ENCODE measurements at regions not wholly inside any gene's neighbourhood (a gene's known extent, or its start where the extent isn't known, plus 50 kb on each side); places are given as distances from the start of the nearest gene placed in this dataset.

DNA sequence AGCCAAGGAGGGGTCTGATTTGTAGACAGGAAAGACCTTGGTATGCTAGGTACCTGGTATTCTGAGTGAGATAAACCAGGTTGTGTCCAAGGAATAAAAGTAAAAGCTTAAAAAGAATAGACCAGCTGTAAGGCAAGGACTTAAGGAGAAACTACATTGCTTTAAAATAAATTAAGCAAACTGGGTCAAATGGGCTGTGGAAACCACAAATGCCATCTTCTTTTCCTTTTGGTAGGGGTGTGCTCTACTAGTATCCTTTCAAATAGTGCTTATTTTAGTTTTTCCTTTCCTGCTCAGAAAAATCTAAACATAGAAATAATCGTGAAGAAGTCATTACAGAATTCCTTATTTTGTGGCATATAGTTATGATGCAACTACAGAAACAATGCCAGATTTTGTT lies 138.6 kb upstream of the KLF12 start:
- DNase-seq, result no peak
- H3K9me3 ChIP-seq, result peaks cover 8% of the 10 kb centered on the region; the same call in 1 of the 2 replicates
- H2AFZ ChIP-seq (ENCODE audit: low read depth), result no peak overlapping the region
- H3K79me2 ChIP-seq (ENCODE audit: insufficient read depth), result no peaks in the 10 kb centered on the region
- CTCF ChIA-PET, result interaction anchor here (2.2 kb wide), 1 partner anchor 15 kb away, joined by 12 read pairs; no protein-coding TSS in a partner anchor
- H3K9ac ChIP-seq, result no peak overlapping the region
- peaks cover 4% of the 10 kb centered on the region for H3F3A ChIP-seq (replicated peaks; ENCODE audit: insufficient read depth)
- H3K4me3 ChIP-seq (ENCODE audit: low read depth in 2 of 2, low read length in 1 of 2), result no peak overlapping the region
- H3K4me1 ChIP-seq (ENCODE audit: control insufficient read depth in 1 of 2, insufficient read depth in 2 of 2, low read depth in 1 of 2, low read length in 1 of 2), result no peaks in the 10 kb centered on the region; a peak in 1 of 4 replicates
- H3K27me3 ChIP-seq (ENCODE audit: insufficient read depth), result no peaks in the 10 kb centered on the region
- H3K27ac ChIP-seq (ENCODE audit: low read depth in 2 of 2, low read length in 1 of 2), result no peak overlapping the region
- no peaks in the 10 kb centered on the region for H3K36me3 ChIP-seq (replicated peaks in 1 of 2; ENCODE audit: control insufficient read depth in 1 of 2, insufficient read depth in 2 of 2, low read length in 1 of 2)
- no peak overlapping the region for H3K4me2 ChIP-seq
- no peaks in the 10 kb centered on the region for H4K20me1 ChIP-seq (ENCODE audit: insufficient read depth)
- WGBS (ENCODE audit: low lambda C conversion rate), result 18% methylated on average over 1 of the region's 1 CpG
- H3K9me2 ChIP-seq, result no peaks in the 10 kb centered on the region
- POLR2A ChIA-PET, result no interaction called here
- TF ChIP-seq TAF1 (IDR thresholded peaks at IDR 0.05; ENCODE audit: borderline replicate concordance, low read depth, low read length) (no peak), YY1 (IDR thresholded peaks at IDR 0.05; ENCODE audit: low read depth) (no peak)

DNA sequence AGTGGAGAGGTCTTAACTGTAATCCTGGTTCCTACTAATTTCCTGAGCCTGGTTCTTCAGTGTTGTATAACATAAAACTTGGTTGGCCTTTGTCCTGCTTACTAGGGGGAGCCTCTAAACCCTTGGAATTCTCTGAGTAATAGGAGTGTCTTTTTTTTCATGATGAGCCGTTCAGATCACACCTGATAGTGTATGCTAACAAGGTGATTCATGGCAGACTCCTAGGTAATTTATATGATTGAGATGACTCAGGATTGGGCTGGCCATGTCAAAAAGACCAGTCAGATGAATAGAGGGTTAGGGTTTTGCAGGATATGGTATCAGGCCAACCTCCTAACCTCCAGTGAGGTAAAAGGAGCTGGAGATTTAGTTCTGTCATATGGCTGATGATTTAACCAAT lies 135.8 kb upstream of the KLF12 start:
- H4K20me1 ChIP-seq (ENCODE audit: insufficient read depth), result no peaks in the 10 kb centered on the region
- no peaks in the 10 kb centered on the region; a peak in 1 of 4 replicates for H3K4me1 ChIP-seq (ENCODE audit: control insufficient read depth in 1 of 2, insufficient read depth in 2 of 2, low read depth in 1 of 2, low read length in 1 of 2)
- no peak overlapping the region for H2AFZ ChIP-seq (ENCODE audit: low read depth)
- no peak overlapping the region for H3K9ac ChIP-seq
- ChIA-PET POLR2A (no interaction called here), CTCF (no interaction called here)
- H3K9me3 ChIP-seq, result peaks cover 8% of the 10 kb centered on the region; the same call in 1 of the 2 replicates
- no peak for DNase-seq
- no peaks in the 10 kb centered on the region for H3K27me3 ChIP-seq (ENCODE audit: insufficient read depth)
- H3F3A ChIP-seq (replicated peaks; ENCODE audit: insufficient read depth), result peaks cover 4% of the 10 kb centered on the region
- H3K4me3 ChIP-seq (ENCODE audit: low read depth in 2 of 2, low read length in 1 of 2), result no peak overlapping the region
- no peaks in the 10 kb centered on the region for H3K36me3 ChIP-seq (replicated peaks in 1 of 2; ENCODE audit: control insufficient read depth in 1 of 2, insufficient read depth in 2 of 2, low read length in 1 of 2)
- no peaks in the 10 kb centered on the region for H3K79me2 ChIP-seq (ENCODE audit: insufficient read depth)
- no peaks in the 10 kb centered on the region for H3K9me2 ChIP-seq
- H3K27ac ChIP-seq (ENCODE audit: low read depth in 2 of 2, low read length in 1 of 2), result no peak overlapping the region
- WGBS (ENCODE audit: low lambda C conversion rate), result 47% methylated on average over 1 of the region's 1 CpG
- H3K4me2 ChIP-seq, result no peak overlapping the region
- TF ChIP-seq, protein P1, sequence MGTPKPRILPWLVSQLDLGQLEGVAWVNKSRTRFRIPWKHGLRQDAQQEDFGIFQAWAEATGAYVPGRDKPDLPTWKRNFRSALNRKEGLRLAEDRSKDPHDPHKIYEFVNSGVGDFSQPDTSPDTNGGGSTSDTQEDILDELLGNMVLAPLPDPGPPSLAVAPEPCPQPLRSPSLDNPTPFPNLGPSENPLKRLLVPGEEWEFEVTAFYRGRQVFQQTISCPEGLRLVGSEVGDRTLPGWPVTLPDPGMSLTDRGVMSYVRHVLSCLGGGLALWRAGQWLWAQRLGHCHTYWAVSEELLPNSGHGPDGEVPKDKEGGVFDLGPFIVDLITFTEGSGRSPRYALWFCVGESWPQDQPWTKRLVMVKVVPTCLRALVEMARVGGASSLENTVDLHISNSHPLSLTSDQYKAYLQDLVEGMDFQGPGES (IDR thresholded peaks at IDR 0.05; ENCODE audit: low read depth, low read length), result no peak
- TF ChIP-seq EZH2phosphoT487 (IDR thresholded peaks at IDR 0.05; ENCODE audit: borderline replicate concordance, low read depth) (no peak), FOSL2 (IDR thresholded peaks at IDR 0.05; ENCODE audit: borderline replicate concordance, low read depth) (no peak), JUND (IDR thresholded peaks at IDR 0.05) (no peak), MEF2A (IDR thresholded peaks at IDR 0.05; ENCODE audit: borderline replicate concordance, low read depth) (no peak), RAD21 (IDR thresholded peaks at IDR 0.05; ENCODE audit: low read length) (no peak), RCOR1 (IDR thresholded peaks at IDR 0.05; ENCODE audit: low read length) (no peak), ELF1 (IDR thresholded peaks at IDR 0.05) (no peak), RFX5 (IDR thresholded peaks at IDR 0.05; ENCODE audit: low read length) (no peak), GATA2 (CRISPR knock-in tag; IDR thresholded peaks at IDR 0.05) (no peak), MXI1 (IDR thresholded peaks at IDR 0.05; ENCODE audit: low read depth, low read length) (no peak), SMC3 (IDR thresholded peaks at IDR 0.05; ENCODE audit: low read depth, low read length) (no peak), NFIC (IDR thresholded peaks at IDR 0.05; ENCODE audit: borderline replicate concordance) (no peak), POLR2AphosphoS5 (IDR thresholded peaks at IDR 0.05; ENCODE audit: low read depth, low read length) (no peak), FOXJ3 (CRISPR knock-in tag; IDR thresholded peaks at IDR 0.05) (no peak)
- TF ChIP-seq, protein P2, sequence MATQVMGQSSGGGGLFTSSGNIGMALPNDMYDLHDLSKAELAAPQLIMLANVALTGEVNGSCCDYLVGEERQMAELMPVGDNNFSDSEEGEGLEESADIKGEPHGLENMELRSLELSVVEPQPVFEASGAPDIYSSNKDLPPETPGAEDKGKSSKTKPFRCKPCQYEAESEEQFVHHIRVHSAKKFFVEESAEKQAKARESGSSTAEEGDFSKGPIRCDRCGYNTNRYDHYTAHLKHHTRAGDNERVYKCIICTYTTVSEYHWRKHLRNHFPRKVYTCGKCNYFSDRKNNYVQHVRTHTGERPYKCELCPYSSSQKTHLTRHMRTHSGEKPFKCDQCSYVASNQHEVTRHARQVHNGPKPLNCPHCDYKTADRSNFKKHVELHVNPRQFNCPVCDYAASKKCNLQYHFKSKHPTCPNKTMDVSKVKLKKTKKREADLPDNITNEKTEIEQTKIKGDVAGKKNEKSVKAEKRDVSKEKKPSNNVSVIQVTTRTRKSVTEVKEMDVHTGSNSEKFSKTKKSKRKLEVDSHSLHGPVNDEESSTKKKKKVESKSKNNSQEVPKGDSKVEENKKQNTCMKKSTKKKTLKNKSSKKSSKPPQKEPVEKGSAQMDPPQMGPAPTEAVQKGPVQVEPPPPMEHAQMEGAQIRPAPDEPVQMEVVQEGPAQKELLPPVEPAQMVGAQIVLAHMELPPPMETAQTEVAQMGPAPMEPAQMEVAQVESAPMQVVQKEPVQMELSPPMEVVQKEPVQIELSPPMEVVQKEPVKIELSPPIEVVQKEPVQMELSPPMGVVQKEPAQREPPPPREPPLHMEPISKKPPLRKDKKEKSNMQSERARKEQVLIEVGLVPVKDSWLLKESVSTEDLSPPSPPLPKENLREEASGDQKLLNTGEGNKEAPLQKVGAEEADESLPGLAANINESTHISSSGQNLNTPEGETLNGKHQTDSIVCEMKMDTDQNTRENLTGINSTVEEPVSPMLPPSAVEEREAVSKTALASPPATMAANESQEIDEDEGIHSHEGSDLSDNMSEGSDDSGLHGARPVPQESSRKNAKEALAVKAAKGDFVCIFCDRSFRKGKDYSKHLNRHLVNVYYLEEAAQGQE (IDR thresholded peaks at IDR 0.05; ENCODE audit: low read depth, low read length), result no peak
- TF ChIP-seq, protein P3, sequence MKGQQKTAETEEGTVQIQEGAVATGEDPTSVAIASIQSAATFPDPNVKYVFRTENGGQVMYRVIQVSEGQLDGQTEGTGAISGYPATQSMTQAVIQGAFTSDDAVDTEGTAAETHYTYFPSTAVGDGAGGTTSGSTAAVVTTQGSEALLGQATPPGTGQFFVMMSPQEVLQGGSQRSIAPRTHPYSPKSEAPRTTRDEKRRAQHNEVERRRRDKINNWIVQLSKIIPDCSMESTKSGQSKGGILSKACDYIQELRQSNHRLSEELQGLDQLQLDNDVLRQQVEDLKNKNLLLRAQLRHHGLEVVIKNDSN (IDR thresholded peaks at IDR 0.05; ENCODE audit: borderline replicate concordance, low read depth), result no peak
- TF ChIP-seq, protein P4, sequence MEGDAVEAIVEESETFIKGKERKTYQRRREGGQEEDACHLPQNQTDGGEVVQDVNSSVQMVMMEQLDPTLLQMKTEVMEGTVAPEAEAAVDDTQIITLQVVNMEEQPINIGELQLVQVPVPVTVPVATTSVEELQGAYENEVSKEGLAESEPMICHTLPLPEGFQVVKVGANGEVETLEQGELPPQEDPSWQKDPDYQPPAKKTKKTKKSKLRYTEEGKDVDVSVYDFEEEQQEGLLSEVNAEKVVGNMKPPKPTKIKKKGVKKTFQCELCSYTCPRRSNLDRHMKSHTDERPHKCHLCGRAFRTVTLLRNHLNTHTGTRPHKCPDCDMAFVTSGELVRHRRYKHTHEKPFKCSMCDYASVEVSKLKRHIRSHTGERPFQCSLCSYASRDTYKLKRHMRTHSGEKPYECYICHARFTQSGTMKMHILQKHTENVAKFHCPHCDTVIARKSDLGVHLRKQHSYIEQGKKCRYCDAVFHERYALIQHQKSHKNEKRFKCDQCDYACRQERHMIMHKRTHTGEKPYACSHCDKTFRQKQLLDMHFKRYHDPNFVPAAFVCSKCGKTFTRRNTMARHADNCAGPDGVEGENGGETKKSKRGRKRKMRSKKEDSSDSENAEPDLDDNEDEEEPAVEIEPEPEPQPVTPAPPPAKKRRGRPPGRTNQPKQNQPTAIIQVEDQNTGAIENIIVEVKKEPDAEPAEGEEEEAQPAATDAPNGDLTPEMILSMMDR (IDR thresholded peaks at IDR 0.05), result no peak
- TF ChIP-seq, protein P5, sequence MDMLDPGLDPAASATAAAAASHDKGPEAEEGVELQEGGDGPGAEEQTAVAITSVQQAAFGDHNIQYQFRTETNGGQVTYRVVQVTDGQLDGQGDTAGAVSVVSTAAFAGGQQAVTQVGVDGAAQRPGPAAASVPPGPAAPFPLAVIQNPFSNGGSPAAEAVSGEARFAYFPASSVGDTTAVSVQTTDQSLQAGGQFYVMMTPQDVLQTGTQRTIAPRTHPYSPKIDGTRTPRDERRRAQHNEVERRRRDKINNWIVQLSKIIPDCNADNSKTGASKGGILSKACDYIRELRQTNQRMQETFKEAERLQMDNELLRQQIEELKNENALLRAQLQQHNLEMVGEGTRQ (IDR thresholded peaks at IDR 0.05; ENCODE audit: borderline replicate concordance, low read depth, low read length), result no peak
